Fibroblast of lung (primary cell): ENCODE measurements at regions not wholly inside any gene's neighbourhood (a gene's known extent, or its start where the extent isn't known, plus 50 kb on each side); places are given as distances from the start of the nearest gene placed in this dataset.
A peak's percentile ranks its signal among the peaks of the same experiment; 100 is the strongest.

Source experiments
- DNase-seq, 2 donors: peaks; one replicate each; pipeline versions ENCODE4 v3.0.0 to v3.0.0-alpha.2; 2010; ENCODE audit warnings: low read depth in 2 of 2
- H2AFZ ChIP-seq: 2 replicates; pipeline ENCODE4 v1.5.1; 2012; ENCODE audit warnings: low read length, control low read depth, inconsistent platforms
- H3K27ac ChIP-seq: 2 replicates; pipeline ENCODE4 v1.5.1; 2011; ENCODE audit warnings: low read length, control low read depth; ENCODE audit not compliant: insufficient read depth
- H3K27me3 ChIP-seq: 2 replicates; pipeline ENCODE4 v1.5.1; 2011; ENCODE audit warnings: mild to moderate bottlenecking, low read length; ENCODE audit not compliant: control insufficient read depth, insufficient read depth
- H3K36me3 ChIP-seq: 2 replicates; pipeline ENCODE4 v1.5.1; 2011; ENCODE audit warnings: low read length; ENCODE audit not compliant: control insufficient read depth, insufficient read depth
- H3K4me1 ChIP-seq: 2 replicates; pipeline ENCODE4 v1.5.1; 2011; ENCODE audit warnings: low read length; ENCODE audit not compliant: control insufficient read depth, insufficient read depth; ENCODE audit errors: extremely low read depth
- H3K4me2 ChIP-seq: 2 replicates; pipeline ENCODE4 v1.5.1; 2011; ENCODE audit warnings: low read length, control low read depth; ENCODE audit not compliant: insufficient read depth; ENCODE audit errors: extremely low read depth
- H3K4me3 ChIP-seq, 4 experiments: fragments of 200-600 bp in 1 of 4; sonication (generic) in 1 of 4; replicated peaks in 1 of 4; 2 replicates each; pipeline ENCODE4 v1.5.1; 2011 to 2016; ENCODE audit warnings: low read length in 4 of 4, low read depth in 3 of 4, mild to moderate bottlenecking in 3 of 4, control low read depth in 2 of 4, inconsistent platforms in 1 of 4, mixed read lengths in 1 of 4; ENCODE audit not compliant: insufficient read depth in 1 of 4; ENCODE audit errors: control extremely low read depth in 1 of 4
- H3K79me2 ChIP-seq: 2 replicates; pipeline ENCODE4 v1.5.1; 2012; ENCODE audit warnings: mild to moderate bottlenecking, low read length, inconsistent platforms; ENCODE audit not compliant: control insufficient read depth, insufficient read depth
- H3K9ac ChIP-seq: 2 replicates; pipeline ENCODE4 v1.5.1; 2011; ENCODE audit warnings: mild to moderate bottlenecking, low read length, control low read depth; ENCODE audit not compliant: insufficient read depth
- H3K9me3 ChIP-seq: 2 replicates; pipeline ENCODE4 v1.5.1; 2012; ENCODE audit warnings: low read depth, low read length; ENCODE audit not compliant: control insufficient read depth, insufficient read depth
- H4K20me1 ChIP-seq: 2 replicates; pipeline ENCODE4 v1.5.1; 2011; ENCODE audit warnings: low read length; ENCODE audit not compliant: control insufficient read depth, insufficient read depth; ENCODE audit errors: extremely low read depth
- CTCF ChIP-seq, 2 donors: IDR thresholded peaks in 1 of 2; conservative IDR thresholded peaks in 1 of 2; 1 replicate in 1 of 2; 2 replicates in 1 of 2; pipeline ENCODE4 v1.5.1; 2011 to 2012; ENCODE audit warnings: low read length in 2 of 2, control low read depth in 1 of 2, inconsistent platforms in 1 of 2, low read depth in 1 of 2, mild to moderate bottlenecking in 1 of 2
- EZH2 ChIP-seq: IDR thresholded peaks from 2 replicates; pipeline ENCODE4 v1.5.1; 2012; ENCODE audit warnings: low read length, control low read depth, mild to moderate bottlenecking; ENCODE audit errors: missing control alignments

- DNase-seq: peak; percentile 16 to 19
- H3K79me2 ChIP-seq: no peaks in the 10 kb centered on the region
- H3K4me3 ChIP-seq: peak overlapping the region in 2 of 4 experiments; percentile 19 to 53
- no peak overlapping the region for H3K27ac ChIP-seq
- no peak overlapping the region for H3K9ac ChIP-seq
- TF ChIP-seq CTCF (conservative IDR thresholded peaks at IDR 0.05 in 1 of 2, IDR thresholded peaks at IDR 0.05 in 1 of 2; ENCODE audit: low read depth in 1 of 2, low read length in 2 of 2) (no peak), EZH2 (no peak)
- H2AFZ ChIP-seq: peak overlapping the region; percentile 15
- no peaks in the 10 kb centered on the region for H4K20me1 ChIP-seq
- no peaks in the 10 kb centered on the region for H3K4me1 ChIP-seq
- peak overlapping the region; percentile 51 for H3K4me2 ChIP-seq
- no peaks in the 10 kb centered on the region for H3K36me3 ChIP-seq
- H3K9me3 ChIP-seq: no peaks in the 10 kb centered on the region
- H3K27me3 ChIP-seq: no peaks in the 10 kb centered on the region
Measured at GRCh38 chr2:198371921-198372543, 567.6 kb downstream of the PLCL1 start.

GRCh38 chr2:198371329-198371728 lies 566.9 kb downstream of the PLCL1 start:
- no peaks in the 10 kb centered on the region for H4K20me1 ChIP-seq
- no peak for DNase-seq
- H3K36me3 ChIP-seq: no peaks in the 10 kb centered on the region
- no peak overlapping the region for H2AFZ ChIP-seq
- no peak overlapping the region for H3K4me3 ChIP-seq
- no peak overlapping the region for H3K9ac ChIP-seq
- no peaks in the 10 kb centered on the region for H3K9me3 ChIP-seq
- H3K79me2 ChIP-seq: no peaks in the 10 kb centered on the region
- TF ChIP-seq EZH2 (no peak), CTCF (conservative IDR thresholded peaks at IDR 0.05 in 1 of 2, IDR thresholded peaks at IDR 0.05 in 1 of 2; ENCODE audit: low read depth in 1 of 2, low read length in 2 of 2) (no peak)
- no peak overlapping the region for H3K4me2 ChIP-seq
- no peak overlapping the region for H3K27ac ChIP-seq
- no peaks in the 10 kb centered on the region for H3K27me3 ChIP-seq
- H3K4me1 ChIP-seq: no peaks in the 10 kb centered on the region

GRCh38 chr2:198368089-198368488 lies 563.7 kb downstream of the PLCL1 start:
- Histone ChIP-seq H3K27ac (no peak overlapping the region), H3K4me1 (no peaks in the 10 kb centered on the region), H2AFZ (no peak overlapping the region), H3K9ac (no peak overlapping the region), H3K4me3 (no peak overlapping the region), H3K36me3 (no peaks in the 10 kb centered on the region), H3K27me3 (no peaks in the 10 kb centered on the region), H3K9me3 (no peaks in the 10 kb centered on the region), H4K20me1 (no peaks in the 10 kb centered on the region), H3K79me2 (no peaks in the 10 kb centered on the region), H3K4me2 (no peak overlapping the region)
- TF ChIP-seq EZH2 (no peak), CTCF (conservative IDR thresholded peaks at IDR 0.05 in 1 of 2, IDR thresholded peaks at IDR 0.05 in 1 of 2; ENCODE audit: low read depth in 1 of 2, low read length in 2 of 2) (no peak)
- no peak for DNase-seq
